Testis (tissue), 2 donors: ENCODE measurements at regions not wholly inside any gene's neighbourhood (a gene's known extent, or its start where the extent isn't known, plus 50 kb on each side); places are given as distances from the start of the nearest gene placed in this dataset.

Experiments used
- POLR2A ChIP-seq: fragments of 450-650 bp; IDR thresholded peaks from one replicate; pipeline ENCODE4 v1.6.1; 2017; ENCODE audit warnings: antibody characterized with exemption, mild to moderate bottlenecking, moderate library complexity
- TF ChIP-seq, protein P1 (sequence below), 3 experiments: fragments of 450-650 bp in 2 of 3; fragments of 200-600 bp in 1 of 3; sonication (generic) in 1 of 3; IDR thresholded peaks; one replicate each; pipeline ENCODE4 v1.5.1; 2016 to 2019; ENCODE audit warnings: antibody characterized with exemption in 3 of 3, mild to moderate bottlenecking in 2 of 3, moderate library complexity in 1 of 3

GRCh38 chr2:105458076-105458475 lies 59.2 kb upstream of the FHL2 start:
- TF ChIP-seq, protein P1, sequence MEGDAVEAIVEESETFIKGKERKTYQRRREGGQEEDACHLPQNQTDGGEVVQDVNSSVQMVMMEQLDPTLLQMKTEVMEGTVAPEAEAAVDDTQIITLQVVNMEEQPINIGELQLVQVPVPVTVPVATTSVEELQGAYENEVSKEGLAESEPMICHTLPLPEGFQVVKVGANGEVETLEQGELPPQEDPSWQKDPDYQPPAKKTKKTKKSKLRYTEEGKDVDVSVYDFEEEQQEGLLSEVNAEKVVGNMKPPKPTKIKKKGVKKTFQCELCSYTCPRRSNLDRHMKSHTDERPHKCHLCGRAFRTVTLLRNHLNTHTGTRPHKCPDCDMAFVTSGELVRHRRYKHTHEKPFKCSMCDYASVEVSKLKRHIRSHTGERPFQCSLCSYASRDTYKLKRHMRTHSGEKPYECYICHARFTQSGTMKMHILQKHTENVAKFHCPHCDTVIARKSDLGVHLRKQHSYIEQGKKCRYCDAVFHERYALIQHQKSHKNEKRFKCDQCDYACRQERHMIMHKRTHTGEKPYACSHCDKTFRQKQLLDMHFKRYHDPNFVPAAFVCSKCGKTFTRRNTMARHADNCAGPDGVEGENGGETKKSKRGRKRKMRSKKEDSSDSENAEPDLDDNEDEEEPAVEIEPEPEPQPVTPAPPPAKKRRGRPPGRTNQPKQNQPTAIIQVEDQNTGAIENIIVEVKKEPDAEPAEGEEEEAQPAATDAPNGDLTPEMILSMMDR (IDR thresholded peaks at IDR 0.05): no peak
- TF ChIP-seq POLR2A: no peak
